ENCODE measurements at regions not wholly inside any gene's neighbourhood (a gene's known extent, or its start where the extent isn't known, plus 50 kb on each side); places are given as distances from the start of the nearest gene placed in this dataset.

GRCh38 chr5:125612181-125612721, 811.0 kb upstream of the GRAMD2B start:
- Histone ChIP-seq H3K4me1 (ENCODE audit: control insufficient read depth, low read depth, low read length) (no peaks in the 10 kb centered on the region), H3K9me3 (ENCODE audit: control insufficient read depth, low read depth, low read length) (no peaks in the 10 kb centered on the region), H3K4me3 (ENCODE audit: low read length) (no peak overlapping the region), H3K36me3 (ENCODE audit: control insufficient read depth, low read depth, low read length) (no peaks in the 10 kb centered on the region), H3K9ac (ENCODE audit: low read length) (no peak overlapping the region), H3K27me3 (ENCODE audit: control insufficient read depth, insufficient read depth, low read length) (no peaks in the 10 kb centered on the region), H3K27ac (ENCODE audit: low read length) (no peak overlapping the region)

- no peak overlapping the region for H3K4me3 ChIP-seq (ENCODE audit: low read length)
- H3K36me3 ChIP-seq (ENCODE audit: control insufficient read depth, low read depth, low read length) = no peaks in the 10 kb centered on the region
- H3K27me3 ChIP-seq (ENCODE audit: control insufficient read depth, insufficient read depth, low read length) = no peaks in the 10 kb centered on the region
- H3K27ac ChIP-seq (ENCODE audit: low read length) = no peak overlapping the region
- H3K9ac ChIP-seq (ENCODE audit: low read length) = no peak overlapping the region
- H3K9me3 ChIP-seq (ENCODE audit: control insufficient read depth, low read depth, low read length) = no peaks in the 10 kb centered on the region
- H3K4me1 ChIP-seq (ENCODE audit: control insufficient read depth, low read depth, low read length) = no peaks in the 10 kb centered on the region
These were observed 810.4 kb upstream of the GRAMD2B start for GRCh38 chr5:125612776-125613175.

GRCh38 chr5:125630237-125630636, 793.0 kb upstream of the GRAMD2B start:
- Histone ChIP-seq H3K27me3 (ENCODE audit: control insufficient read depth, insufficient read depth, low read length) (no peaks in the 10 kb centered on the region), H3K9ac (ENCODE audit: low read length) (no peak overlapping the region), H3K9me3 (ENCODE audit: control insufficient read depth, low read depth, low read length) (no peaks in the 10 kb centered on the region), H3K36me3 (ENCODE audit: control insufficient read depth, low read depth, low read length) (no peaks in the 10 kb centered on the region), H3K27ac (ENCODE audit: low read length) (no peak overlapping the region), H3K4me1 (ENCODE audit: control insufficient read depth, low read depth, low read length) (no peaks in the 10 kb centered on the region), H3K4me3 (ENCODE audit: low read length) (no peak overlapping the region)

- no peak overlapping the region for H3K9ac ChIP-seq (ENCODE audit: low read length)
These were observed 789.7 kb upstream of the GRAMD2B start for GRCh38 chr5:125633523-125633922.

GRCh38 chr5:125634216-125634835, 788.9 kb upstream of the GRAMD2B start:
- Histone ChIP-seq H3K27ac (ENCODE audit: low read length) (no peak overlapping the region), H3K36me3 (ENCODE audit: control insufficient read depth, low read depth, low read length) (no peaks in the 10 kb centered on the region), H3K4me3 (ENCODE audit: low read length) (no peak overlapping the region), H3K9me3 (ENCODE audit: control insufficient read depth, low read depth, low read length) (no peaks in the 10 kb centered on the region), H3K27me3 (ENCODE audit: control insufficient read depth, insufficient read depth, low read length) (no peaks in the 10 kb centered on the region), H3K9ac (ENCODE audit: low read length) (no peak overlapping the region), H3K4me1 (ENCODE audit: control insufficient read depth, low read depth, low read length) (no peaks in the 10 kb centered on the region)

More at GRCh38 chr5:125633523-125633922, 789.7 kb upstream of the GRAMD2B start:
- H3K27ac ChIP-seq (ENCODE audit: low read length) = no peak overlapping the region
- no peaks in the 10 kb centered on the region for H3K9me3 ChIP-seq (ENCODE audit: control insufficient read depth, low read depth, low read length)
- H3K4me1 ChIP-seq (ENCODE audit: control insufficient read depth, low read depth, low read length) = no peaks in the 10 kb centered on the region
- H3K36me3 ChIP-seq (ENCODE audit: control insufficient read depth, low read depth, low read length) = no peaks in the 10 kb centered on the region
- H3K4me3 ChIP-seq (ENCODE audit: low read length) = no peak overlapping the region
- H3K27me3 ChIP-seq (ENCODE audit: control insufficient read depth, insufficient read depth, low read length) = no peaks in the 10 kb centered on the region

- Histone ChIP-seq H3K36me3 (ENCODE audit: control insufficient read depth, low read depth, low read length) (no peaks in the 10 kb centered on the region), H3K4me1 (ENCODE audit: control insufficient read depth, low read depth, low read length) (no peaks in the 10 kb centered on the region), H3K4me3 (ENCODE audit: low read length) (no peak overlapping the region), H3K27me3 (ENCODE audit: control insufficient read depth, insufficient read depth, low read length) (no peaks in the 10 kb centered on the region), H3K9me3 (ENCODE audit: control insufficient read depth, low read depth, low read length) (no peaks in the 10 kb centered on the region), H3K27ac (ENCODE audit: low read length) (no peak overlapping the region), H3K9ac (ENCODE audit: low read length) (no peak overlapping the region)
These were observed 783.4 kb upstream of the GRAMD2B start for GRCh38 chr5:125639858-125640257.

- H3K9me3 ChIP-seq (ENCODE audit: control insufficient read depth, low read depth, low read length) = no peaks in the 10 kb centered on the region
- H3K4me3 ChIP-seq (ENCODE audit: low read length) = no peak overlapping the region
- H3K27ac ChIP-seq (ENCODE audit: low read length) = no peak overlapping the region
- no peaks in the 10 kb centered on the region for H3K27me3 ChIP-seq (ENCODE audit: control insufficient read depth, insufficient read depth, low read length)
- peaks cover 9% of the 10 kb centered on the region for H3K4me1 ChIP-seq (ENCODE audit: control insufficient read depth, low read depth, low read length)
- no peak overlapping the region for H3K9ac ChIP-seq (ENCODE audit: low read length)
- no peaks in the 10 kb centered on the region for H3K36me3 ChIP-seq (ENCODE audit: control insufficient read depth, low read depth, low read length)
These were observed 770.4 kb upstream of the GRAMD2B start for GRCh38 chr5:125652761-125653160.

- Histone ChIP-seq H3K36me3 (ENCODE audit: control insufficient read depth, low read depth, low read length) (no peaks in the 10 kb centered on the region), H3K27me3 (ENCODE audit: control insufficient read depth, insufficient read depth, low read length) (no peaks in the 10 kb centered on the region), H3K4me1 (ENCODE audit: control insufficient read depth, low read depth, low read length) (peaks cover 16% of the 10 kb centered on the region), H3K9ac (ENCODE audit: low read length) (no peak overlapping the region), H3K9me3 (ENCODE audit: control insufficient read depth, low read depth, low read length) (no peaks in the 10 kb centered on the region), H3K27ac (ENCODE audit: low read length) (no peak overlapping the region), H3K4me3 (ENCODE audit: low read length) (no peak overlapping the region)
These were observed 768.8 kb upstream of the GRAMD2B start for GRCh38 chr5:125654392-125654791.

- no peaks in the 10 kb centered on the region for H3K36me3 ChIP-seq (ENCODE audit: control insufficient read depth, low read depth, low read length)
- peaks cover 23% of the 10 kb centered on the region for H3K4me1 ChIP-seq (ENCODE audit: control insufficient read depth, low read depth, low read length)
- no peaks in the 10 kb centered on the region for H3K9me3 ChIP-seq (ENCODE audit: control insufficient read depth, low read depth, low read length)
- H3K27ac ChIP-seq (ENCODE audit: low read length) = no peak overlapping the region
- H3K4me3 ChIP-seq (ENCODE audit: low read length) = no peak overlapping the region
- H3K9ac ChIP-seq (ENCODE audit: low read length) = no peak overlapping the region
- no peaks in the 10 kb centered on the region for H3K27me3 ChIP-seq (ENCODE audit: control insufficient read depth, insufficient read depth, low read length)
These were observed 768.1 kb upstream of the GRAMD2B start for GRCh38 chr5:125655156-125655555.

- no peak overlapping the region for H3K9ac ChIP-seq (ENCODE audit: low read length)
- no peaks in the 10 kb centered on the region for H3K36me3 ChIP-seq (ENCODE audit: control insufficient read depth, low read depth, low read length)
- no peaks in the 10 kb centered on the region for H3K9me3 ChIP-seq (ENCODE audit: control insufficient read depth, low read depth, low read length)
- peaks cover 28% of the 10 kb centered on the region for H3K4me1 ChIP-seq (ENCODE audit: control insufficient read depth, low read depth, low read length)
- no peak overlapping the region for H3K4me3 ChIP-seq (ENCODE audit: low read length)
- H3K27me3 ChIP-seq (ENCODE audit: control insufficient read depth, insufficient read depth, low read length) = no peaks in the 10 kb centered on the region
- H3K27ac ChIP-seq (ENCODE audit: low read length) = no peak overlapping the region
These were observed 765.3 kb upstream of the GRAMD2B start for GRCh38 chr5:125657936-125658335.

- Histone ChIP-seq H3K27ac (ENCODE audit: low read length) (no peak overlapping the region), H3K9me3 (ENCODE audit: control insufficient read depth, low read depth, low read length) (no peaks in the 10 kb centered on the region), H3K36me3 (ENCODE audit: control insufficient read depth, low read depth, low read length) (no peaks in the 10 kb centered on the region), H3K27me3 (ENCODE audit: control insufficient read depth, insufficient read depth, low read length) (no peaks in the 10 kb centered on the region), H3K4me3 (ENCODE audit: low read length) (no peak overlapping the region), H3K9ac (ENCODE audit: low read length) (no peak overlapping the region), H3K4me1 (ENCODE audit: control insufficient read depth, low read depth, low read length) (peaks cover 26% of the 10 kb centered on the region)
These were observed 763.7 kb upstream of the GRAMD2B start for GRCh38 chr5:125659316-125660023.

Measured in iPS-18a (cell line).